ENCODE measurements at regions not wholly inside any gene's neighbourhood (a gene's known extent, or its start where the extent isn't known, plus 50 kb on each side); places are given as distances from the start of the nearest gene placed in this dataset.

GRCh38 chr17:13761038-13761603, 159.4 kb upstream of the HS3ST3A1 start:
- Histone ChIP-seq H3K9me3 (no peaks in the 10 kb centered on the region), H3K4me1 (no peaks in the 10 kb centered on the region), H3K36me3 (no peaks in the 10 kb centered on the region), H3K27me3 (replicated peaks in 1 of 7) (peaks cover 0 to 7% (median 0%) of the 10 kb centered on the region in 7 donors), H3K4me3 (no peak overlapping the region), H3K27ac (no peak overlapping the region)
- no peak for TF ChIP-seq POLR2A (IDR thresholded peaks at IDR 0.05)
- no peak for TF ChIP-seq CTCF (IDR thresholded peaks at IDR 0.05 in 8 of 11, conservative IDR thresholded peaks at IDR 0.05 in 3 of 11)
- no peak for TF ChIP-seq POLR2AphosphoS5 (IDR thresholded peaks at IDR 0.05)
- intact Hi-C loops (cut with DNase I; ENCODE audit: low total_unique reads) = no loop called here
- DNase-seq = no peak
- 78 to 88% (median 82%) methylated on average over 2 of the region's 2 CpGs for WGBS, 5 donors

DNA sequence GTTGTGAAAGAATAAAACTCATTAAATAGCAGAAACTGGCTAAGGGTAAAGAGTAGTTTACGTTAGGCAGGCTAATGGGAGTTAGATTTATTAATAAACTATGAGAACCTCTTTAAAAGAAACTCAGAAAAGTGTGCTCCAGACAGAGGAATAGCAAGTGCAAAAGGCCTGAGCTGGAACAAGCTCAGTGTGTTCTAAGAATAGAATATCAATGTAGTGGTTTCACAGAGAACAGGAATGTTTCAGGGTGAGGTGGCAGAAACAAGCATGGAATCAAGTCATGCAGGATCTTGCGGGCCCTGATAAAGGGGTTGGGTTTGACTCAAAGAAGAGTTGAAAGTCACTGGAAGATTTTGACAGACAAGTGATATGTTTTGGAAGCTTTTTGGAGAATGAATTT, 164.0 kb upstream of the HS3ST3A1 start:
- no peaks in the 10 kb centered on the region for H3K36me3 ChIP-seq
- TF ChIP-seq POLR2AphosphoS5 (IDR thresholded peaks at IDR 0.05) (no peak), POLR2A (IDR thresholded peaks at IDR 0.05) (no peak), CTCF (IDR thresholded peaks at IDR 0.05 in 8 of 11, conservative IDR thresholded peaks at IDR 0.05 in 3 of 11) (no peak)
- no peak overlapping the region for H3K27ac ChIP-seq
- no peak for DNase-seq
- H3K4me1 ChIP-seq = no peaks in the 10 kb centered on the region
- no peak overlapping the region for H3K4me3 ChIP-seq
- 88 to 91% (median 90%) methylated on average over 2 of the region's 2 CpGs for WGBS, 5 donors
- H3K9me3 ChIP-seq = peaks cover 0 to 23% (median 16%) of the 10 kb centered on the region in 8 donors
- H3K27me3 ChIP-seq (replicated peaks in 1 of 7) = peaks cover 0 to 7% (median 0%) of the 10 kb centered on the region in 7 donors
- intact Hi-C loops (cut with DNase I; ENCODE audit: low total_unique reads) = no loop called here

- H3K27me3 ChIP-seq (replicated peaks in 1 of 7) = no peaks in the 10 kb centered on the region
- intact Hi-C loops (cut with DNase I; ENCODE audit: low total_unique reads) = no loop called here
- no peaks in the 10 kb centered on the region for H3K4me1 ChIP-seq
- WGBS, 5 donors = 83 to 92% (median 84%) methylated on average over 3 of the region's 3 CpGs
- DNase-seq = no peak
- H3K36me3 ChIP-seq = no peaks in the 10 kb centered on the region
- H3K4me3 ChIP-seq = no peak overlapping the region
- H3K27ac ChIP-seq = no peak overlapping the region
- no peak for TF ChIP-seq CTCF (IDR thresholded peaks at IDR 0.05 in 8 of 11, conservative IDR thresholded peaks at IDR 0.05 in 3 of 11)
- H3K9me3 ChIP-seq = peaks cover 0 to 39% (median 21%) of the 10 kb centered on the region in 8 donors
Observed at GRCh38 chr17:13770702-13771101, 169.0 kb upstream of the HS3ST3A1 start.

GRCh38 chr17:13775450-13775849, 173.7 kb upstream of the HS3ST3A1 start:
- 15 to 40% (median 35%) methylated on average over 3 of the region's 3 CpGs for WGBS, 5 donors
- no peaks in the 10 kb centered on the region for H3K36me3 ChIP-seq
- no peaks in the 10 kb centered on the region for H3K4me1 ChIP-seq
- no peak for DNase-seq
- H3K4me3 ChIP-seq = no peak overlapping the region
- no peaks in the 10 kb centered on the region for H3K27me3 ChIP-seq (replicated peaks in 1 of 7)
- TF ChIP-seq CTCF (IDR thresholded peaks at IDR 0.05 in 8 of 11, conservative IDR thresholded peaks at IDR 0.05 in 3 of 11) (no peak), POLR2AphosphoS5 (IDR thresholded peaks at IDR 0.05) (no peak), POLR2A (IDR thresholded peaks at IDR 0.05) (no peak)
- peaks cover 0 to 32% (median 12%) of the 10 kb centered on the region in 8 donors for H3K9me3 ChIP-seq
- no peak overlapping the region for H3K27ac ChIP-seq
- intact Hi-C loops (cut with DNase I; ENCODE audit: low total_unique reads) = no loop called here
